ENCODE measurements at regions not wholly inside any gene's neighbourhood (a gene's known extent, or its start where the extent isn't known, plus 50 kb on each side); places are given as distances from the start of the nearest gene placed in this dataset.

DNA sequence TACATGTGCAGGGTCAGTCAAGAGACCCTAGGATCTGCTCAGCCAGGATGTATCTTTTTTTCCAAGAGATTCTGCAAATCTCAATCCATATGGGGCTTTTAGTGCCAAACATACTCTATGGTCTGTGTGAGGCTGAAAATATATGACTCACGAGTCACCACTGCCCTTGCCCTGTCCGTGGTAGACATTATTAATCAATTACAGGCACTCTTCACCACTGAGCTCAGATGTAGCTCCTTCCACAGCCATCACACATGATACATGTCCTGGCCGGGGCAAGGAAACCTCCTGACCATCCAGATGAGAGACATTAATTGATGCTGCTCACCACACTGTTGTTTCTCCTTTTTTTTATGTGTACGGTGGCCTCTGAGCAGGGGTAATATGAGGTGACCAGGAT, 90.2 kb upstream of the RET start:
- no peak for TF ChIP-seq EZH2 (IDR thresholded peaks at IDR 0.05)
- TF ChIP-seq, protein P1, sequence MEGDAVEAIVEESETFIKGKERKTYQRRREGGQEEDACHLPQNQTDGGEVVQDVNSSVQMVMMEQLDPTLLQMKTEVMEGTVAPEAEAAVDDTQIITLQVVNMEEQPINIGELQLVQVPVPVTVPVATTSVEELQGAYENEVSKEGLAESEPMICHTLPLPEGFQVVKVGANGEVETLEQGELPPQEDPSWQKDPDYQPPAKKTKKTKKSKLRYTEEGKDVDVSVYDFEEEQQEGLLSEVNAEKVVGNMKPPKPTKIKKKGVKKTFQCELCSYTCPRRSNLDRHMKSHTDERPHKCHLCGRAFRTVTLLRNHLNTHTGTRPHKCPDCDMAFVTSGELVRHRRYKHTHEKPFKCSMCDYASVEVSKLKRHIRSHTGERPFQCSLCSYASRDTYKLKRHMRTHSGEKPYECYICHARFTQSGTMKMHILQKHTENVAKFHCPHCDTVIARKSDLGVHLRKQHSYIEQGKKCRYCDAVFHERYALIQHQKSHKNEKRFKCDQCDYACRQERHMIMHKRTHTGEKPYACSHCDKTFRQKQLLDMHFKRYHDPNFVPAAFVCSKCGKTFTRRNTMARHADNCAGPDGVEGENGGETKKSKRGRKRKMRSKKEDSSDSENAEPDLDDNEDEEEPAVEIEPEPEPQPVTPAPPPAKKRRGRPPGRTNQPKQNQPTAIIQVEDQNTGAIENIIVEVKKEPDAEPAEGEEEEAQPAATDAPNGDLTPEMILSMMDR (IDR thresholded peaks at IDR 0.05): no peak
- no peak for TF ChIP-seq EZH2phosphoT487 (IDR thresholded peaks at IDR 0.05)
- H4K20me1 ChIP-seq (ENCODE audit: low read depth): no peaks in the 10 kb centered on the region

DNA sequence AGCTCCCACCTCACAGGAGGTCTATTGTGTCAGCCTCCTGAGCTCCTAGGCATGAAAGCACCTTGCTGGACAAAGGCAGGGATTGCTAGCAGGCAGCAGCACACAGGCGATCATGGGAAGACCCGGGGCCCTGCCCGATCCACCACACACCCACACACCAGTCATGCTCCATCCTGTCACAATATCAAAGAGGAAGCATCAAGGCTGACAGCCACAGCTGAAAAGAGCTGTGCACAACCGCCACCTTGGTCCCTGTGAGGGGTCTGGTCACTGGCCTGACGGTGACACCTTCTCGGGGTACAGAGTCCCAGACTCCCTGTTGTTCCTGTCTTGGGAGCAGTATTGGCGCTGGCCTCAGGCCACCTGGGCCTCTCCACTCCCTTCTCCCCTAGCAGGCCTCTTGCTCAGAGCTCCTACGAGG, 89.7 kb upstream of the RET start:
- DNase-seq (ENCODE audit: low spot score): no peak
- H3K27ac Mint-ChIP-seq: no peak overlapping the region
- no peaks in the 10 kb centered on the region for H3K36me3 ChIP-seq

More for the DNA sequence above, 90.2 kb upstream of the RET start:
- no peak for DNase-seq (ENCODE audit: low spot score)
- peaks cover 9% of the 10 kb centered on the region for H3K27me3 Mint-ChIP-seq (ENCODE audit: insufficient read depth, low read depth)
- H3K36me3 Mint-ChIP-seq: no peaks in the 10 kb centered on the region
- Histone ChIP-seq H3F3A (ENCODE audit: low read depth) (no peaks in the 10 kb centered on the region), H3K9me3 (ENCODE audit: low read depth) (no peaks in the 10 kb centered on the region), H3K4me1 (no peaks in the 10 kb centered on the region), H3K27ac (no peak overlapping the region), H3K9ac (no peak overlapping the region), H3K4me3 (no peak overlapping the region), H3K79me2 (ENCODE audit: low read depth) (no peaks in the 10 kb centered on the region), H3K4me2 (no peak overlapping the region), H3K36me3 (no peaks in the 10 kb centered on the region), H3K27me3 (no peaks in the 10 kb centered on the region), H2AFZ (replicated peaks) (no peak overlapping the region)
- no peaks in the 10 kb centered on the region for H3K9me3 Mint-ChIP-seq
- no peak overlapping the region for H3K4me3 Mint-ChIP-seq
- no peak overlapping the region for H3K27ac Mint-ChIP-seq
- H3K4me1 Mint-ChIP-seq: peaks cover 3% of the 10 kb centered on the region

DNA sequence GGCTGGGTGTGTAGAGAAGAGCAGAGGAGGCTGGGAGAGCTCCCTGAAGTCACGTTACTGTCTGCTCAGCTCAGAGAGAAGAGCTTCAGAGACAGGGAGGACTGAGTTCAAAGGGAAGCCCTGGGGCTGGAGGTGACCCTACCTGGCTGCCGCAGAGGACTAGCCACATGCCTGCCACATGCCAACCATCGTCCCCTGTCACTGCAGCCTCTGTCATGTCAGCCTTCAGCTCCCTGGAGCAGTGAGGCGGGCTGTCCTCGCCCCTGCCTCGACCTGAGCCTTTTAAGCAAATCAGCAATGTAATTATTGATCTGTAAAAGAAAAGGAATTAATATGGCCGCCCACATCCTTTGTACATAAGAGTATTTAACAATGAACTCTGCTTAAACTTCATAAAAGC, 89.3 kb upstream of the RET start:
- H3K4me3 Mint-ChIP-seq: no peak overlapping the region
- Histone ChIP-seq H3K9ac (no peak overlapping the region), H3K4me3 (no peak overlapping the region), H2AFZ (replicated peaks) (no peak overlapping the region), H3K4me2 (no peak overlapping the region), H4K20me1 (ENCODE audit: low read depth) (no peaks in the 10 kb centered on the region), H3K9me3 (ENCODE audit: low read depth) (no peaks in the 10 kb centered on the region), H3K36me3 (no peaks in the 10 kb centered on the region), H3K79me2 (ENCODE audit: low read depth) (no peaks in the 10 kb centered on the region), H3K4me1 (no peaks in the 10 kb centered on the region), H3K27me3 (no peaks in the 10 kb centered on the region), H3F3A (ENCODE audit: low read depth) (no peaks in the 10 kb centered on the region), H3K27ac (no peak overlapping the region)
- H3K9me3 Mint-ChIP-seq: no peaks in the 10 kb centered on the region
- no peak overlapping the region for H3K27ac Mint-ChIP-seq
- peaks cover 3% of the 10 kb centered on the region for H3K4me1 Mint-ChIP-seq
- H3K36me3 Mint-ChIP-seq: no peaks in the 10 kb centered on the region
- peaks cover 7% of the 10 kb centered on the region for H3K27me3 Mint-ChIP-seq (ENCODE audit: insufficient read depth, low read depth)
- no peak for DNase-seq (ENCODE audit: low spot score)
- TF ChIP-seq EZH2phosphoT487 (IDR thresholded peaks at IDR 0.05) (no peak), EZH2 (IDR thresholded peaks at IDR 0.05) (no peak)
- TF ChIP-seq, protein P1 (IDR thresholded peaks at IDR 0.05): no peak

More for the DNA sequence above, 89.7 kb upstream of the RET start:
- H3K27ac ChIP-seq: no peak overlapping the region
- no peaks in the 10 kb centered on the region for H3K4me1 ChIP-seq
- no peak overlapping the region for H3K9ac ChIP-seq
- peaks cover 7% of the 10 kb centered on the region for H3K27me3 Mint-ChIP-seq (ENCODE audit: insufficient read depth, low read depth)
- H3K4me3 Mint-ChIP-seq: no peak overlapping the region
- no peak overlapping the region for H3K4me3 ChIP-seq
- peaks cover 3% of the 10 kb centered on the region for H3K4me1 Mint-ChIP-seq
- H3K36me3 Mint-ChIP-seq: no peaks in the 10 kb centered on the region
- no peaks in the 10 kb centered on the region for H3K9me3 ChIP-seq (ENCODE audit: low read depth)
- H3K27me3 ChIP-seq: no peaks in the 10 kb centered on the region
- TF ChIP-seq EZH2phosphoT487 (IDR thresholded peaks at IDR 0.05): no peak
- TF ChIP-seq, protein P1 (IDR thresholded peaks at IDR 0.05): no peak
- H4K20me1 ChIP-seq (ENCODE audit: low read depth): no peaks in the 10 kb centered on the region
- no peaks in the 10 kb centered on the region for H3K79me2 ChIP-seq (ENCODE audit: low read depth)
- H3K4me2 ChIP-seq: no peak overlapping the region
- H3F3A ChIP-seq (ENCODE audit: low read depth): no peaks in the 10 kb centered on the region
- no peak overlapping the region for H2AFZ ChIP-seq (replicated peaks)
- no peaks in the 10 kb centered on the region for H3K9me3 Mint-ChIP-seq
